MCF 10A (cell line): ENCODE measurements at regions not wholly inside any gene's neighbourhood (a gene's known extent, or its start where the extent isn't known, plus 50 kb on each side); places are given as distances from the start of the nearest gene placed in this dataset.
A peak's percentile ranks its signal among the peaks of the same experiment; 100 is the strongest.
"Not testable (repeated sequence)": the region's sequence is repeated elsewhere in the genome, so short reads cannot be mapped to it uniquely, and the experiment has no call there.

ENCODE experiments used
- BruUV-seq: library from RNA; stranded (reverse); fragments of 400-500 nt; replicated peaks from 2 replicates; lab custom pipeline; 2021; lab: Mats Ljungman, UMichigan
- CTCF ChIA-PET: fragments of 300-600 bp; sonication (Branson Sonifier 250); formaldehyde crosslinking; extraction: SDS; loops from one replicate; lab custom pipeline; 2021; ENCODE audit warnings: antibody characterized with exemption, inconsistent platforms; lab: Yijun Ruan, JAX
- POLR2A ChIA-PET: fragments of 300-600, 350-650 bp; sonication (Branson Sonifier 250); formaldehyde crosslinking; extraction: SDS; loops from one replicate; lab custom pipeline; 2020; ENCODE audit warnings: antibody characterized with exemption, inconsistent platforms; lab: Yijun Ruan, JAX
- DNase-seq: peaks from one replicate; pipeline ENCODE4 v3.0.0-alpha.2; 2018; ENCODE audit not compliant: unreplicated experiment
- H3K27ac Mint-ChIP-seq: one replicate; pipeline ENCODE4 v1.8.0; 2022; ENCODE audit warnings: mild to moderate bottlenecking, low read depth, mixed read lengths; ENCODE audit not compliant: unreplicated experiment
- H3K27me3 Mint-ChIP-seq: one replicate; pipeline ENCODE4 v1.8.0; 2022; ENCODE audit warnings: mixed read lengths; ENCODE audit not compliant: insufficient read depth, unreplicated experiment
- H3K36me3 Mint-ChIP-seq: one replicate; pipeline ENCODE4 v1.8.0; 2022; ENCODE audit warnings: mild to moderate bottlenecking, moderate library complexity, mixed read lengths; ENCODE audit not compliant: insufficient read depth, unreplicated experiment
- H3K4me1 Mint-ChIP-seq: one replicate; pipeline ENCODE4 v1.8.0; 2022; ENCODE audit warnings: mixed read lengths; ENCODE audit not compliant: insufficient read depth, unreplicated experiment
- H3K4me3 Mint-ChIP-seq: one replicate; pipeline ENCODE4 v1.8.0; 2022; ENCODE audit warnings: mild to moderate bottlenecking, moderate library complexity, mixed read lengths; ENCODE audit not compliant: unreplicated experiment
- H3K9me3 Mint-ChIP-seq: one replicate; pipeline ENCODE4 v1.8.0; 2022; ENCODE audit warnings: mixed read lengths; ENCODE audit not compliant: unreplicated experiment
- CTCF ChIP-seq: fragments of 200-600 bp; IDR thresholded peaks from one replicate; pipeline ENCODE4 v1.8.0; 2022; ENCODE audit warnings: antibody characterized with exemption, mild to moderate bottlenecking; ENCODE audit not compliant: unreplicated experiment
- intact Hi-C: fragments of 100-400 bp; cut with micrococcal nuclease; formaldehyde crosslinking; loops from 2 replicates; pipeline ENCODE4 v1.14.1; 2022

GRCh38 chrX:73944563-73944908 lies 92.0 kb upstream of the XIST start:
- TF ChIP-seq CTCF = no peak
- Mint-ChIP-seq H3K4me3 (peak overlapping the region; percentile 76), H3K36me3 (peaks cover 36% of the 10 kb centered on the region), H3K27me3 (peaks cover 11% of the 10 kb centered on the region), H3K27ac (peak overlapping the region; percentile 82), H3K9me3 (no peaks in the 10 kb centered on the region), H3K4me1 (peaks cover 15% of the 10 kb centered on the region)
- intact Hi-C loops = loop anchor here (1.0 to 2.0 kb wide), 2 partner anchors 89 to 400 kb away; no protein-coding TSS in a partner anchor
- ChIA-PET CTCF (interaction anchor here (0.6 kb wide), 1 partner anchor 88 kb away, joined by 4 read pairs; no protein-coding TSS in a partner anchor), POLR2A (interaction anchor here (0.6 to 3.1 kb wide), 16 partner anchors 9 to 348 kb away, joined by 3 to 16 read pairs (median 4); no protein-coding TSS in a partner anchor)
- DNase-seq = no peak
- BruUV-seq = no TSS peak

- ChIA-PET POLR2A (interaction anchor here (0.7 to 3.1 kb wide), 23 partner anchors 9 to 348 kb away, joined by 3 to 16 read pairs (median 4); partner anchors contain the start of gene XIST), CTCF (interaction anchor here (0.6 to 1.2 kb wide), 9 partner anchors 14 to 194 kb away, joined by 3 to 6 read pairs (median 4); no protein-coding TSS in a partner anchor)
- H3K4me1 Mint-ChIP-seq = peaks cover 15% of the 10 kb centered on the region
- TF ChIP-seq CTCF = no peak
- intact Hi-C loops = loop anchor here (1.0 to 2.0 kb wide), 2 partner anchors 89 to 401 kb away; no protein-coding TSS in a partner anchor
- H3K27ac Mint-ChIP-seq = peak overlapping the region; percentile 82
- H3K36me3 Mint-ChIP-seq = peaks cover 30% of the 10 kb centered on the region
- H3K27me3 Mint-ChIP-seq = peaks cover 11% of the 10 kb centered on the region
- no peaks in the 10 kb centered on the region for H3K9me3 Mint-ChIP-seq
- TSS peak; percentile 99 for BruUV-seq
- peak; percentile 91 for DNase-seq
- H3K4me3 Mint-ChIP-seq = peak overlapping the region; percentile 76
These were observed 91.4 kb upstream of the XIST start for GRCh38 chrX:73943693-73944562.

- Mint-ChIP-seq H3K36me3 (peaks cover under 1% of the 10 kb centered on the region), H3K27me3 (peaks cover 11% of the 10 kb centered on the region), H3K9me3 (no peaks in the 10 kb centered on the region), H3K4me1 (peaks cover 9% of the 10 kb centered on the region), H3K27ac (no peak overlapping the region), H3K4me3 (no peak overlapping the region)
- CTCF ChIA-PET = no interaction called here
- POLR2A ChIA-PET = interaction anchor here (0.8 to 2.1 kb wide), 2 partner anchors 13 to 64 kb away, joined by 4 to 5 read pairs; no protein-coding TSS in a partner anchor
- intact Hi-C loops = no loop called here
- no peak for TF ChIP-seq CTCF
- BruUV-seq = no TSS peak
- DNase-seq = no peak
These were observed 88.5 kb upstream of the XIST start for GRCh38 chrX:73940893-73941470.

GRCh38 chrX:73937843-73938242 lies 85.3 kb upstream of the XIST start:
- H3K36me3 Mint-ChIP-seq, BruUV-seq, CTCF ChIA-PET, POLR2A ChIA-PET, H3K4me3 Mint-ChIP-seq, H3K4me1 Mint-ChIP-seq, intact Hi-C loops, H3K27ac Mint-ChIP-seq, H3K9me3 Mint-ChIP-seq: not testable (repeated sequence)
- DNase-seq = peak; percentile 96
- H3K27me3 Mint-ChIP-seq = peaks cover 11% of the 10 kb centered on the region
